ENCODE measurements at regions not wholly inside any gene's neighbourhood (a gene's known extent, or its start where the extent isn't known, plus 50 kb on each side); places are given as distances from the start of the nearest gene placed in this dataset.
"Not testable (repeated sequence)": the region's sequence is repeated elsewhere in the genome, so short reads cannot be mapped to it uniquely, and the experiment has no call there.

- no peak for DNase-seq (ENCODE audit: insufficient read length, low spot score)
- no peak for FAIRE-seq
- no peak for TF ChIP-seq PAX5 (IDR thresholded peaks at IDR 0.05; ENCODE audit: insufficient read depth, low read length, severe bottlenecking)
- TF ChIP-seq POLR2AphosphoS5 (IDR thresholded peaks at IDR 0.05; ENCODE audit: low read depth, low read length): no peak
- TF ChIP-seq TAF1 (IDR thresholded peaks at IDR 0.05; ENCODE audit: low read depth, low read length): no peak
- no peak for TF ChIP-seq POU2F2 (IDR thresholded peaks at IDR 0.05; ENCODE audit: low read depth, low read length)
- no peak for TF ChIP-seq POLR2A (IDR thresholded peaks at IDR 0.05; ENCODE audit: low read depth, low read length)
- TF ChIP-seq SPI1 (IDR thresholded peaks at IDR 0.05; ENCODE audit: low read depth, low read length): no peak
Observed at GRCh38 chr7:81385370-81385769, 384.5 kb downstream of the HGF start.

- FAIRE-seq (no peak), DNase-seq (ENCODE audit: insufficient read length, low spot score) (no peak)
- TF ChIP-seq POLR2A (IDR thresholded peaks at IDR 0.05; ENCODE audit: low read depth, low read length) (no peak), POU2F2 (IDR thresholded peaks at IDR 0.05; ENCODE audit: low read depth, low read length) (no peak), POLR2AphosphoS5 (IDR thresholded peaks at IDR 0.05; ENCODE audit: low read depth, low read length) (no peak), TAF1 (IDR thresholded peaks at IDR 0.05; ENCODE audit: low read depth, low read length) (no peak), PAX5 (IDR thresholded peaks at IDR 0.05; ENCODE audit: insufficient read depth, low read length, severe bottlenecking) (no peak), SPI1 (IDR thresholded peaks at IDR 0.05; ENCODE audit: low read depth, low read length) (no peak)
Observed at GRCh38 chr7:81383846-81384245, 386.0 kb downstream of the HGF start.

GRCh38 chr7:81374641-81375040 lies 395.2 kb downstream of the HGF start:
- FAIRE-seq: not testable (repeated sequence)

GRCh38 chr7:81370822-81371221 lies 399.0 kb downstream of the HGF start:
- DNase-seq (ENCODE audit: insufficient read length, low spot score) (no peak), FAIRE-seq (no peak)
- TF ChIP-seq TAF1 (IDR thresholded peaks at IDR 0.05; ENCODE audit: low read depth, low read length) (no peak), PAX5 (IDR thresholded peaks at IDR 0.05; ENCODE audit: insufficient read depth, low read length, severe bottlenecking) (no peak), POU2F2 (IDR thresholded peaks at IDR 0.05; ENCODE audit: low read depth, low read length) (no peak), POLR2A (IDR thresholded peaks at IDR 0.05; ENCODE audit: low read depth, low read length) (no peak), POLR2AphosphoS5 (IDR thresholded peaks at IDR 0.05; ENCODE audit: low read depth, low read length) (no peak), SPI1 (IDR thresholded peaks at IDR 0.05; ENCODE audit: low read depth, low read length) (no peak)

More at GRCh38 chr7:81374641-81375040, 395.2 kb downstream of the HGF start:
- not testable (repeated sequence) for DNase-seq (ENCODE audit: insufficient read length, low spot score)

- no peak for FAIRE-seq
- no peak for DNase-seq (ENCODE audit: insufficient read length, low spot score)
- no peak for TF ChIP-seq POLR2A (IDR thresholded peaks at IDR 0.05; ENCODE audit: low read depth, low read length)
- no peak for TF ChIP-seq PAX5 (IDR thresholded peaks at IDR 0.05; ENCODE audit: insufficient read depth, low read length, severe bottlenecking)
- no peak for TF ChIP-seq SPI1 (IDR thresholded peaks at IDR 0.05; ENCODE audit: low read depth, low read length)
- no peak for TF ChIP-seq POU2F2 (IDR thresholded peaks at IDR 0.05; ENCODE audit: low read depth, low read length)
- no peak for TF ChIP-seq POLR2AphosphoS5 (IDR thresholded peaks at IDR 0.05; ENCODE audit: low read depth, low read length)
- TF ChIP-seq TAF1 (IDR thresholded peaks at IDR 0.05; ENCODE audit: low read depth, low read length): no peak
Observed at GRCh38 chr7:81367326-81367931, 402.4 kb downstream of the HGF start.

GRCh38 chr7:81366546-81366945 lies 403.3 kb downstream of the HGF start:
- no peak for TF ChIP-seq PAX5 (IDR thresholded peaks at IDR 0.05; ENCODE audit: insufficient read depth, low read length, severe bottlenecking)
- no peak for TF ChIP-seq POLR2AphosphoS5 (IDR thresholded peaks at IDR 0.05; ENCODE audit: low read depth, low read length)
- no peak for TF ChIP-seq TAF1 (IDR thresholded peaks at IDR 0.05; ENCODE audit: low read depth, low read length)
- TF ChIP-seq POU2F2 (IDR thresholded peaks at IDR 0.05; ENCODE audit: low read depth, low read length): no peak
- no peak for TF ChIP-seq POLR2A (IDR thresholded peaks at IDR 0.05; ENCODE audit: low read depth, low read length)
- TF ChIP-seq SPI1 (IDR thresholded peaks at IDR 0.05; ENCODE audit: low read depth, low read length): no peak
- no peak for FAIRE-seq
- DNase-seq (ENCODE audit: insufficient read length, low spot score): no peak

GRCh38 chr7:81361769-81362312 lies 408.0 kb downstream of the HGF start:
- DNase-seq (ENCODE audit: insufficient read length, low spot score): no peak
- no peak for FAIRE-seq
- no peak for TF ChIP-seq POU2F2 (IDR thresholded peaks at IDR 0.05; ENCODE audit: low read depth, low read length)
- TF ChIP-seq TAF1 (IDR thresholded peaks at IDR 0.05; ENCODE audit: low read depth, low read length): no peak
- TF ChIP-seq POLR2A (IDR thresholded peaks at IDR 0.05; ENCODE audit: low read depth, low read length): no peak
- no peak for TF ChIP-seq SPI1 (IDR thresholded peaks at IDR 0.05; ENCODE audit: low read depth, low read length)
- TF ChIP-seq POLR2AphosphoS5 (IDR thresholded peaks at IDR 0.05; ENCODE audit: low read depth, low read length): no peak
- TF ChIP-seq PAX5 (IDR thresholded peaks at IDR 0.05; ENCODE audit: insufficient read depth, low read length, severe bottlenecking): no peak

GRCh38 chr7:81355911-81356310 lies 413.9 kb downstream of the HGF start:
- no peak for DNase-seq (ENCODE audit: insufficient read length, low spot score)
- FAIRE-seq: no peak
- TF ChIP-seq PAX5 (IDR thresholded peaks at IDR 0.05; ENCODE audit: insufficient read depth, low read length, severe bottlenecking) (no peak), POU2F2 (IDR thresholded peaks at IDR 0.05; ENCODE audit: low read depth, low read length) (no peak), SPI1 (IDR thresholded peaks at IDR 0.05; ENCODE audit: low read depth, low read length) (no peak), POLR2AphosphoS5 (IDR thresholded peaks at IDR 0.05; ENCODE audit: low read depth, low read length) (no peak), TAF1 (IDR thresholded peaks at IDR 0.05; ENCODE audit: low read depth, low read length) (no peak), POLR2A (IDR thresholded peaks at IDR 0.05; ENCODE audit: low read depth, low read length) (no peak)

- no peak for TF ChIP-seq PAX5 (IDR thresholded peaks at IDR 0.05; ENCODE audit: insufficient read depth, low read length, severe bottlenecking)
- TF ChIP-seq POLR2AphosphoS5 (IDR thresholded peaks at IDR 0.05; ENCODE audit: low read depth, low read length): no peak
- no peak for TF ChIP-seq TAF1 (IDR thresholded peaks at IDR 0.05; ENCODE audit: low read depth, low read length)
- no peak for TF ChIP-seq POLR2A (IDR thresholded peaks at IDR 0.05; ENCODE audit: low read depth, low read length)
- no peak for TF ChIP-seq POU2F2 (IDR thresholded peaks at IDR 0.05; ENCODE audit: low read depth, low read length)
- TF ChIP-seq SPI1 (IDR thresholded peaks at IDR 0.05; ENCODE audit: low read depth, low read length): no peak
- no peak for FAIRE-seq
- DNase-seq (ENCODE audit: insufficient read length, low spot score): no peak
Observed at GRCh38 chr7:81349044-81349443, 420.8 kb downstream of the HGF start.

- no peak for TF ChIP-seq PAX5 (IDR thresholded peaks at IDR 0.05; ENCODE audit: insufficient read depth, low read length, severe bottlenecking)
- no peak for TF ChIP-seq TAF1 (IDR thresholded peaks at IDR 0.05; ENCODE audit: low read depth, low read length)
- TF ChIP-seq POLR2AphosphoS5 (IDR thresholded peaks at IDR 0.05; ENCODE audit: low read depth, low read length): no peak
- TF ChIP-seq POU2F2 (IDR thresholded peaks at IDR 0.05; ENCODE audit: low read depth, low read length): no peak
- no peak for TF ChIP-seq SPI1 (IDR thresholded peaks at IDR 0.05; ENCODE audit: low read depth, low read length)
- no peak for TF ChIP-seq POLR2A (IDR thresholded peaks at IDR 0.05; ENCODE audit: low read depth, low read length)
- FAIRE-seq (no peak), DNase-seq (ENCODE audit: insufficient read length, low spot score) (no peak)
Observed at GRCh38 chr7:81339946-81340345, 421.1 kb upstream of the SEMA3C start.
